ENCODE measurements at regions not wholly inside any gene's neighbourhood (a gene's known extent, or its start where the extent isn't known, plus 50 kb on each side); places are given as distances from the start of the nearest gene placed in this dataset.
"Not testable (repeated sequence)": the region's sequence is repeated elsewhere in the genome, so short reads cannot be mapped to it uniquely, and the experiment has no call there.

DNA sequence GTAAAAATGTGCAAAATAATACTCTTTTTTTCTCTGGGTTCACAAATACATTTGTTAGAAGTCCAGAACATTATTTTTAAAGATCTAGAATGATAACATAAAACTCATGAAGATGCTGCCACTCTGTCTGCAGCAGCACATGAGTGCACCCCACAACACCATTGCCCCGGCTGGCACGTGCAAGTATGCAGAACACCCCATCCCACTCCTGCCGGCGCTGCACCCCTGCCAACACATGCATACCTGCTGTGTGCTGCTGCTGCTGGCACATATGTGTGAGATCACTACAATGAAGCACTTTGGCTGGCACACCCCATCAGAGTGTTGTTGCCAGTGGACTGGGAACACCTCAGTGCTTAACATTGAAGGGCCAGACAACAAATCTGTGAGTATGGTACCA is 129.1 kb downstream of the CCT8L2 start:
- POLR2A ChIA-PET; CTCF ChIA-PET; DNase-seq (ENCODE audit: extremely low spot score): not testable (repeated sequence)

- CTCF ChIA-PET; POLR2A ChIA-PET; DNase-seq (ENCODE audit: extremely low spot score): not testable (repeated sequence)
These were observed 145.2 kb downstream of the CCT8L2 start for GRCh38 chr22:16447451-16447850.

DNA sequence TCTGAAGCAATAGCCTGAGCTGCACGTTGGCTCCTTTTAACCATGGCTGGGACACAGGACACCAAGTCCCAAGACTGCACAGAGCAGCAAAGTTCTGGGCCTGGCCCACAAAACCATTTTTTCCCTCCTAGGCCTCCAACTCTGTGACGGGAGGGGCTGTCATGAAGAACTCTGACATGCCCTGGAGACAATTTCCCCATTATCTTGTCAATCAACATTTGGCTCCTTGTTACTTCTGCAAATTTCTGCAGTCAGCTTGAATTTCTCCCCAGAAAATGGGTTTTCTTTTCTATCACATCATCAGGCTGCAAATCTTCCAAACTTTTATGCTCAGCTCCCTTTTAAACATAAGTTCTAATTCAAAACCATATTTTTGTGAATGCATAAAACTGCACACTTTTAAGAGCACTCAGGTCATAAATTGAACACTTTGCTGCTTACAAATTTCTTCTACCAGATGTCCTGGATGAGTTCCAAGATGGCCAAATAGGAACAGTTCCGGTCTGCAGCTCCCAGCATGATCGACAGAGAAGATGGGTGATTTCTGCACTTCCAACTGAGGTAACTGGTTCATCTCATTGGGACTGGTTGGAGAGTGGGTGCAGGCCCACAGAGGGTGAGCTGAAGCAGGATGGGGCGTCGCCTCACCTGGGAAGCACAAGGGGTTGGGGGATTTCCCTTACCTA is 145.7 kb downstream of the CCT8L2 start:
- DNase-seq (ENCODE audit: extremely low spot score); POLR2A ChIA-PET; CTCF ChIA-PET: not testable (repeated sequence)

DNA sequence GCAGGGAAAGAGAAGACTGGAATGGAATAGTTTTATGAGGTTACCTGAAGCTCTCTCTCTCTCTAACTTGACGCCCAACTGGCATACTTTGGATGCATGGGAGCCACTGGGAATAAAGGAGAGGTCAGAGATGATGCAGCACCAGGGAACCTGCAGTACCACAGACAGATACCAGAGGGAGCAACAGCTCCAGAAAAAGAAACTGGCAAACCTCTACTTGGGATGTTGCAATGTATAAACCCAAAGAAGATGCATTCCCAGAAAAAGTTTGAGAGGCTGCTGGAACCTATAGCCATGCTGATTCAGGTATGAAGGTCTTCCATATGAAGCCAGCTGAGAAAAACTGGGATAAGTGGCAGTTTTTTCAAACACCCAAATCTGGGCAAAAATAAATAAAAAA is 151.6 kb downstream of the CCT8L2 start:
- CTCF ChIA-PET; POLR2A ChIA-PET; DNase-seq (ENCODE audit: extremely low spot score): not testable (repeated sequence)

DNA sequence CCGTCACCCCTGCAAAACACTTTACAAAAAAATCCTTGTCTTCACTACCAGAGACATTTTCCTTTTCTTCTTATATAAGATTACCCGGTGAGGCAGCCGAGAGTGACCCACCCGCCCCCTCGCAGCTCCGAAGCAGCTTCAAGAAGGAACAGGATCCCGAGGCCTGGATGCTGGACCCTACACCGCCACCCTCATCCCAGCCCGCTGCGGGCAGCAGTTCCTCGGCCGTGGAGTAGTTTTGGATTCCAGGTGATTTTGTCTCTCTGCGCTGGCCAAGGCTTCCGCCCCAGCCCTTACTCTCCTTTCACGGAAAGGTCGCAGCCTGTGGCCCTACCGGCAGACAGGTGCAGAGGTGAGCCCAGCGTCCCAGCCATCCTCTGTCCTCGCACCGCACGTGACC is 169.1 kb downstream of the CCT8L2 start:
- peak; percentile 2 for DNase-seq (ENCODE audit: extremely low spot score)
- POLR2A ChIA-PET, CTCF ChIA-PET: not testable (repeated sequence)

- POLR2A ChIA-PET; DNase-seq (ENCODE audit: extremely low spot score); CTCF ChIA-PET: not testable (repeated sequence)
These were observed 175.1 kb downstream of the CCT8L2 start for GRCh38 chr22:16417498-16417897.

- CTCF ChIA-PET, POLR2A ChIA-PET: not testable (repeated sequence)
These were observed 188.0 kb downstream of the CCT8L2 start for GRCh38 chr22:16404639-16405038.

DNA sequence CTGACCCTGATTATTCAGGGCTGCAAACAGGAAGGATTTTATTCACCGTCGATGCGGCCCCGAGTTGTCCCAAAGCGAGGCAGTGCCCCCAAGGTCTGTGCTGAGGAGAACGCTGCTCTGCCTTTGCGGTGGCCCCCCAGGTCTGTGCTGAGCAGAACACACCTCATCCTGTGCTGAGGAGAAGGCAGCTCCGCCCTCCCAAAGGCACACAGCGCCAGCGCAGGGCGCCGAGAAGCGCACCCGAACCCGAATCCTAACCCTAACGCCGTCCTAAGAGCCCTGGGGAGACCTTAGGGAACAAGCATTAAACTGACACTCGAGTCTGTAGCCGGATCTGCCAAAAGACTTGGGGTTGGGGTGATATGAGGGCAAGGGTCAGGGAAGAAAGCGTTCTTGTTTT is 188.9 kb downstream of the CCT8L2 start:
- POLR2A ChIA-PET; DNase-seq (ENCODE audit: extremely low spot score); CTCF ChIA-PET: not testable (repeated sequence)

More at GRCh38 chr22:16404639-16405038, 188.0 kb downstream of the CCT8L2 start:
- DNase-seq (ENCODE audit: extremely low spot score) = not testable (repeated sequence)

DNA sequence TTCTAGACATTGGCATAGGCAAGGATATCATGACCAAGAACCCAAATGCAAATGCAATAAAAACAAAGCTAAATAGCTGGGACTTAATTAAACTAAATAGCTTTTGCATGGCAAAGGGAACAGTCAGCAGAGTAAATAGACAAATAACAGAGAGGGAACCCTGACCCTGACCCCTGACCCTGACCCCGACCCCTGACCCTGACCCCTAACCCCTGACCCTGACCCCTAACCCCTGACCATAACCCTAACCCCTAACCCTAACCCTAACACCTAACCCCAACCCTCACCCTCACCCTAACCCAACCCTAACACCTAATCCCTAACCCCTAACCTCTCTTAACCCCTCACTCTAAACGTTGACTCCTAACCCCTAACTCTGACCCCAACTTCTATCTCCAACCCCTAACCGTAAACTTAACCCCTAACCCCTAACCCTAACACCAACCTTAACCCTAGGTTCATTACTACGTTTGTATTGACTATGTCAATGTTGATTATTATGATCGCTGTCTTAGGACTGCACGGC is 189.7 kb downstream of the CCT8L2 start:
- CTCF ChIA-PET; DNase-seq (ENCODE audit: extremely low spot score); POLR2A ChIA-PET: not testable (repeated sequence)

- DNase-seq (ENCODE audit: extremely low spot score); POLR2A ChIA-PET; CTCF ChIA-PET: not testable (repeated sequence)
These were observed 199.1 kb downstream of the CCT8L2 start for GRCh38 chr22:16393476-16393875.

- POLR2A ChIA-PET; DNase-seq (ENCODE audit: extremely low spot score); CTCF ChIA-PET: not testable (repeated sequence)
These were observed 201.1 kb downstream of the CCT8L2 start for GRCh38 chr22:16391417-16391930.

GRCh38 chr22:16390541-16391217 is 201.9 kb downstream of the CCT8L2 start:
- DNase-seq (ENCODE audit: extremely low spot score); CTCF ChIA-PET: not testable (repeated sequence)

GRCh38 chr22:16390046-16390445 is 202.6 kb downstream of the CCT8L2 start:
- POLR2A ChIA-PET; CTCF ChIA-PET; DNase-seq (ENCODE audit: extremely low spot score): not testable (repeated sequence)

More at GRCh38 chr22:16390541-16391217, 201.9 kb downstream of the CCT8L2 start:
- POLR2A ChIA-PET = not testable (repeated sequence)

DNA sequence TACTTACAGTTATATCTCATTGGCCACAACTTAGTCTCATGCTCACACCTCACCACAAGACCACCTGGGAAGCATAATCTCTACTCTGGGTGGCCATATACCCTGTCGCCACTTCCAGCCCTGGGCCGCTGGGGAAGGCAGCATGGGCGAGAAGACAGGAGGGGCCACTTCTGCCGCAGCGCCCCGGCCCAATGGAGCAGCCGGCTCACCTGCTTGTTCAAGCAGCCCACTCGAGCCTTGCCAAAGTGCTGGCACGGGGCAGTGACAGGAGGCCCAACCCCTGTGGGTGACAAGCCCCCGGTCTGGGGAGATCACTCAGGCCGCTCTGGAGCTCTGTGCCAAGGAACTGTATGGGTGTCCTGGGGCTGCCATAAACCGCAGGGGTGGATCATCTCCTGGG is 203.4 kb downstream of the CCT8L2 start:
- CTCF ChIA-PET; DNase-seq (ENCODE audit: extremely low spot score); POLR2A ChIA-PET: not testable (repeated sequence)

DNA sequence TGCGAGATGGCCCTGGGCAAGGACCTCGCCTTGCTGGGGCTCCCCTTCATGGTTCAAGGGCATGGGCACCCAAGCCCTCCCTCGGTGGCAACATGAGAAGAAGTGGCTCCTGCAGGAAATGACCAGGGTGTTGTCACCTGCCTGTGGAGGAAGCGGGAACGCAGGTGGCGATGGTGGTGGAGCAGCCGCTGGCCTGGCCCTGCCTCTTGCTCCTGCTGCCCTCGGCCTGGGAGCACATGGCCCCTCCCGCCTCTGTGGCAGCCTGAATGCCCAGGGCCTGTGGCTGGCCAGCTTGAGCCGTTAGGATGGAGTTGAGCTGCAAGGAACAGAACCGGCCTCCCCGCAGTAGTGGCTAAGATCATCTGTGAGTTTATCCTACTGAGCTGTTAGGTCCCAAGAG is 204.0 kb downstream of the CCT8L2 start:
- CTCF ChIA-PET; POLR2A ChIA-PET; DNase-seq (ENCODE audit: extremely low spot score): not testable (repeated sequence)

DNA sequence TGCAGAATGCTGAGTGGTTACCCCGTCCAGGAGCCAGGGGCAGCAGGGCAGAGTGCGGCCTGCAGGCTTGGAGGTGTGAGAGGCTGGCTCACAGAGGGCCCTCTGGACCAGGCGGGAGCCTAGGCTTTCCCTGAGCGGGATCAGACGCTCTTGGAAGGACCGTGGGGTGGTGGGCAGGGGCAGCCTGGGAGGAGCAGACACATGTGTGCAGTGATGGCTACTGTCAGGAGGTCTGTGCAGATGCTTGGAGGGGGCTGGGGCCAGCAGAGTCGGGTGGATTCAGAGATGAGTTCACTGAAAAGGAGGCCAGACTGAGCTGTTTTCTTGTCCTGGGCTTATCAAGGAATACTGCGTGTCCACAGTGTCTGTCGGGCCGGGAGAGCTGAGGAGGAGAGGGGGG is 204.5 kb downstream of the CCT8L2 start:
- DNase-seq (ENCODE audit: extremely low spot score); POLR2A ChIA-PET; CTCF ChIA-PET: not testable (repeated sequence)

- CTCF ChIA-PET; DNase-seq (ENCODE audit: extremely low spot score); POLR2A ChIA-PET: not testable (repeated sequence)
These were observed 205.1 kb downstream of the CCT8L2 start for GRCh38 chr22:16387543-16387942.

Measured in GM10248 (cell line).